H1 (cell line): ENCODE measurements at regions not wholly inside any gene's neighbourhood (a gene's known extent, or its start where the extent isn't known, plus 50 kb on each side); places are given as distances from the start of the nearest gene placed in this dataset.

ENCODE experiments used
- CHD1 ChIP-seq: IDR thresholded peaks from 2 replicates; pipeline ENCODE4 v1.6.1; 2012; ENCODE audit warnings: low read depth, low read length, improper control_type of control experiment
- CTCF ChIP-seq, 3 experiments: IDR thresholded peaks; 1 replicate in 2 of 3; 2 replicates in 1 of 3; pipeline versions ENCODE4 v1.5.1 to v1.6.1; 2011; ENCODE audit warnings: low read length in 3 of 3, mild to moderate bottlenecking in 3 of 3, inconsistent platforms in 2 of 3, low read depth in 1 of 3, moderate library complexity in 1 of 3; ENCODE audit not compliant: insufficient read depth in 1 of 3; ENCODE audit errors: control extremely low read depth in 1 of 3
- POLR2A ChIP-seq, 2 experiments: IDR thresholded peaks; 1 replicate in 1 of 2; 2 replicates in 1 of 2; pipeline ENCODE4 v1.6.1; 2011; ENCODE audit warnings: low read depth in 2 of 2, low read length in 2 of 2, mild to moderate bottlenecking in 2 of 2; ENCODE audit errors: control extremely low read depth in 1 of 2
- POLR2AphosphoS5 ChIP-seq: IDR thresholded peaks from 2 replicates; pipeline ENCODE4 v1.6.1; 2011; ENCODE audit warnings: low read depth, low read length
- RNF2 ChIP-seq: fragments of 200-900, 300-1000 bp; sonication (generic); IDR thresholded peaks from 2 replicates; pipeline ENCODE4 v1.7.1; 2016; ENCODE audit warnings: borderline replicate concordance, low read depth, mild to moderate bottlenecking, antibody characterized with exemption, low read length; ENCODE audit not compliant: poor library complexity, severe bottlenecking; ENCODE audit errors: missing control alignments
- SUZ12 ChIP-seq: fragments of 200-600 bp; sonication (generic); IDR thresholded peaks from 2 replicates; pipeline ENCODE4 v1.6.1; 2012; ENCODE audit warnings: mild to moderate bottlenecking, inconsistent platforms, low read length, moderate library complexity, mixed read lengths
- TF ChIP-seq, protein P1 (sequence below): IDR thresholded peaks from 2 replicates; pipeline ENCODE4 v1.6.1; 2012; ENCODE audit warnings: inconsistent platforms

DNA sequence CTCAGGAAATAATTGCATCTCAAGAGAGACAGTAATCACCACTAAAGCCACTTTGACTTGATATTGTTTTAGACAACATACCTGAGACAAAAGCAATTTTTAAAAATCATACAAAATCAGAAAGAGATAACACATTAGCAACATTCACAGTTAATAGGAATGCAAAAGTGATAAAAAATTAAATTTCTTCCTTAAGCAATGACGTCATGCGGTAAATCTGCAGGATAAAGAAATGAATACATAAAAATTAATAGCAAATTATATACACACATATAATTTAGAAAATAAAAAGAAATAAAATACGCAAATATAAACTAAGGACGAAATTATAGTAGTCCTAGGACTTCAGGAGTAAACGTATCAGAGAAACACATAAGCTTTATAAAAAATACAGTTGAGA lies 866.5 kb upstream of the PRKX start:
- TF ChIP-seq CHD1 (no peak), RNF2 (no peak), POLR2A (IDR thresholded peaks at IDR 0.05; ENCODE audit: control extremely low read depth in 1 of 2, low read depth in 2 of 2, low read length in 2 of 2) (no peak), POLR2AphosphoS5 (no peak), SUZ12 (no peak), CTCF (IDR thresholded peaks at IDR 0.05; ENCODE audit: control extremely low read depth in 1 of 3, insufficient read depth in 1 of 3, low read depth in 1 of 3, low read length in 3 of 3) (no peak)
- TF ChIP-seq, protein P1, sequence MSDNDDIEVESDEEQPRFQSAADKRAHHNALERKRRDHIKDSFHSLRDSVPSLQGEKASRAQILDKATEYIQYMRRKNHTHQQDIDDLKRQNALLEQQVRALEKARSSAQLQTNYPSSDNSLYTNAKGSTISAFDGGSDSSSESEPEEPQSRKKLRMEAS: no peak
